Activated naive CD8-positive, alpha-beta T cell treated with anti-CD3 and anti-CD28 coated beads, Interleukin-2, amount 50 U/mL, for 16 hours (primary cell): ENCODE measurements at regions not wholly inside any gene's neighbourhood (a gene's known extent, or its start where the extent isn't known, plus 50 kb on each side); places are given as distances from the start of the nearest gene placed in this dataset.
A peak's percentile ranks its signal among the peaks of the same experiment; 100 is the strongest.

ENCODE experiments used
- DNase-seq: peaks from one replicate; pipeline ENCODE4 v3.0.0-alpha.2; 2020; ENCODE audit warnings: low read depth, low spot score

- DNase-seq = no peak
Observed at GRCh38 chr12:124397807-124398577, 103.1 kb downstream of the RFLNA start.

- no peak for DNase-seq
Observed at GRCh38 chr12:124397399-124397679, 102.4 kb downstream of the RFLNA start.

GRCh38 chr12:124396544-124397398 lies 101.9 kb downstream of the RFLNA start:
- no peak for DNase-seq

GRCh38 chr12:124395986-124396385 lies 101.1 kb downstream of the RFLNA start:
- DNase-seq = no peak

GRCh38 chr12:124395284-124395752 lies 100.4 kb downstream of the RFLNA start:
- DNase-seq = no peak

GRCh38 chr12:124394462-124395128 lies 99.7 kb downstream of the RFLNA start:
- DNase-seq = no peak

- DNase-seq = no peak
Observed at GRCh38 chr12:124393831-124394230, 98.9 kb downstream of the RFLNA start.

- DNase-seq = no peak
Observed at GRCh38 chr12:124393414-124393790, 98.5 kb downstream of the RFLNA start.

GRCh38 chr12:124392667-124393413 lies 97.9 kb downstream of the RFLNA start:
- no peak for DNase-seq

- no peak for DNase-seq
Observed at GRCh38 chr12:124392271-124392666, 97.4 kb downstream of the RFLNA start.

- peak; percentile 14 for DNase-seq
Observed at GRCh38 chr12:124391340-124392261, 96.7 kb downstream of the RFLNA start.

GRCh38 chr12:124390442-124391097 lies 95.7 kb downstream of the RFLNA start:
- no peak for DNase-seq

GRCh38 chr12:124389725-124390441 lies 95.0 kb downstream of the RFLNA start:
- no peak for DNase-seq

GRCh38 chr12:124389138-124389724 lies 94.3 kb downstream of the RFLNA start:
- peak; percentile 20 for DNase-seq

- no peak for DNase-seq
Observed at GRCh38 chr12:124388679-124389137, 93.8 kb downstream of the RFLNA start.

GRCh38 chr12:124388038-124388671 lies 93.3 kb downstream of the RFLNA start:
- no peak for DNase-seq

- DNase-seq = no peak
Observed at GRCh38 chr12:124387528-124387911, 92.6 kb downstream of the RFLNA start.
